Smooth muscle cell (in vitro differentiated cells): ENCODE measurements at regions not wholly inside any gene's neighbourhood (a gene's known extent, or its start where the extent isn't known, plus 50 kb on each side); places are given as distances from the start of the nearest gene placed in this dataset.
A peak's percentile ranks its signal among the peaks of the same experiment; 100 is the strongest.

Source experiments
- DNase-seq: peaks from one replicate; lab custom pipeline; 2025; ENCODE audit not compliant: unreplicated experiment; lab: John Stamatoyannopoulos, UW
- H2AFZ ChIP-seq: fragments of 200-600 bp; sonication (generic); 2 replicates; pipeline ENCODE4 v1.6.0; 2016; ENCODE audit warnings: antibody characterized with exemption, low read depth, mild to moderate bottlenecking
- H3F3A ChIP-seq: fragments of 200-600 bp; sonication (generic); 2 replicates; pipeline ENCODE4 v1.6.0; 2017; ENCODE audit warnings: antibody characterized with exemption, low read depth
- H3K27ac ChIP-seq: fragments of 200-600 bp; sonication (generic); 2 replicates; pipeline ENCODE4 v1.5.1; 2016; ENCODE audit warnings: low read depth, mild to moderate bottlenecking
- H3K27me3 ChIP-seq: fragments of 200-600 bp; sonication (generic); 2 replicates; pipeline ENCODE4 v1.6.1; 2016; ENCODE audit warnings: low read depth, mild to moderate bottlenecking
- H3K36me3 ChIP-seq: fragments of 200-600 bp; sonication (generic); 2 replicates; pipeline ENCODE4 v1.5.1; 2016; ENCODE audit warnings: low read depth
- H3K4me1 ChIP-seq: fragments of 200-600 bp; sonication (generic); 2 replicates; pipeline ENCODE4 v1.5.1; 2016; ENCODE audit warnings: low read depth
- H3K4me2 ChIP-seq: fragments of 200-600 bp; sonication (generic); 2 replicates; pipeline ENCODE4 v1.6.0; 2016; ENCODE audit warnings: mild to moderate bottlenecking
- H3K4me3 ChIP-seq: fragments of 200-600 bp; sonication (generic); 2 replicates; pipeline ENCODE4 v1.5.1; 2016; ENCODE audit warnings: mild to moderate bottlenecking
- H3K79me2 ChIP-seq: fragments of 200-600 bp; sonication (generic); 2 replicates; pipeline ENCODE4 v1.6.0; 2016; ENCODE audit warnings: low read depth, mild to moderate bottlenecking
- H3K9ac ChIP-seq: fragments of 200-600 bp; sonication (generic); 2 replicates; pipeline ENCODE4 v1.6.0; 2016; ENCODE audit warnings: low read depth
- H3K9me3 ChIP-seq: fragments of 200-600 bp; sonication (generic); replicated peaks from 2 replicates; pipeline ENCODE4 v1.5.1; 2016; ENCODE audit warnings: low read depth
- H4K20me1 ChIP-seq: fragments of 200-600 bp; sonication (generic); 2 replicates; pipeline ENCODE4 v1.6.0; 2016; ENCODE audit warnings: low read depth
- CTCF ChIP-seq: fragments of 200-600 bp; sonication (generic); IDR thresholded peaks from 2 replicates; pipeline ENCODE4 v1.5.1; 2017; ENCODE audit warnings: borderline replicate concordance, mild to moderate bottlenecking, antibody characterized with exemption; ENCODE audit not compliant: insufficient read depth, poor library complexity, severe bottlenecking
- WGBS: methylation state at CpG from one replicate; pipeline ENCODE4 v1.1.7; 2016; ENCODE audit warnings: low lambda C conversion rate; 5-methylcytosine and 5-hydroxymethylcytosine counted together

- TF ChIP-seq CTCF = no peak
- Histone ChIP-seq H3K4me2 (peak overlapping the region; percentile 7), H3K9ac (no peak overlapping the region)
These were observed 108.2 kb upstream of the SPATA31D4 start for GRCh38 chr9:81819859-81820546.

DNA sequence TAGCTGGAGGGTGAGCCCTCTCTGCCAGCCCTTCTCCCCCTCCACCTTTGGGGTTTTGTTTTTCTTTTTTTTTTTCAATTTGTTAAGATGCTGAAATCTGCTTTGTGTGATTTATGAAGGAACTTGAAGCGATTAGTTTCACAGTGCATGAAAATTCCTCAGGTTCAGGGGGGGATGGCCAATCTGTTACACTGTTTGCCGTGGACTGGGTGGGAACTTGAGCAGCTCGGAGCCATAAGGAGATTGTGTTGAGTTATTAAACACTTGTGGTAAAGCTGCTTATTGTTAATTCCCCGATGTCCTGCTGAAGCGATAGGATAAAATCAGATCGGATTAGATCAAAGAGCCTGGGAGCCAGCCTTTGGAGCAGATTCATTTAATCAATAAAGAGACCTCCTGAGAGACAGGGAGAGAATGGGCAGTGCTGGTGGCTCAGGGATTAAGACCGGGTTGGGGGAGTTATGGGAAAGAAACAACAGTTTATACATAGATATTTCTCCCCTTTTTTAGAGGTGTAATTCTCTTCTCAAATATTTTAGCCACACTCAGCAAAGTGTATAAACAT is 105.8 kb upstream of the SPATA31D4 start:
- Histone ChIP-seq H3K27ac (no peak overlapping the region), H3K36me3 (no peaks in the 10 kb centered on the region), H3K9me3 (no peaks in the 10 kb centered on the region), H4K20me1 (no peaks in the 10 kb centered on the region), H3F3A (no peaks in the 10 kb centered on the region), H3K79me2 (no peaks in the 10 kb centered on the region), H3K27me3 (no peaks in the 10 kb centered on the region), H3K4me3 (no peak overlapping the region), H3K4me2 (no peak overlapping the region), H2AFZ (no peak overlapping the region), H3K4me1 (peaks cover 44% of the 10 kb centered on the region), H3K9ac (no peak overlapping the region)
- TF ChIP-seq CTCF = no peak
- DNase-seq = no peak
- WGBS = 76% methylated on average over 7 of the region's 7 CpGs

More at GRCh38 chr9:81819859-81820546, 108.2 kb upstream of the SPATA31D4 start:
- H3K4me1 ChIP-seq = peaks cover 49% of the 10 kb centered on the region
- DNase-seq = no peak
- no peaks in the 10 kb centered on the region for H3F3A ChIP-seq
- no peaks in the 10 kb centered on the region for H3K9me3 ChIP-seq
- no peaks in the 10 kb centered on the region for H4K20me1 ChIP-seq
- no peak overlapping the region for H2AFZ ChIP-seq
- no peaks in the 10 kb centered on the region for H3K79me2 ChIP-seq
- no peak overlapping the region for H3K4me3 ChIP-seq
- no peak overlapping the region for H3K27ac ChIP-seq
- 26% methylated on average over 8 of the region's 8 CpGs for WGBS
- H3K36me3 ChIP-seq = no peaks in the 10 kb centered on the region
- H3K27me3 ChIP-seq = no peaks in the 10 kb centered on the region

- Histone ChIP-seq H3K4me2 (no peak overlapping the region), H2AFZ (no peak overlapping the region), H3K27ac (no peak overlapping the region), H4K20me1 (no peaks in the 10 kb centered on the region), H3K4me1 (peaks cover 44% of the 10 kb centered on the region), H3K27me3 (no peaks in the 10 kb centered on the region), H3K4me3 (no peak overlapping the region), H3K36me3 (no peaks in the 10 kb centered on the region), H3K9me3 (no peaks in the 10 kb centered on the region), H3K79me2 (no peaks in the 10 kb centered on the region), H3K9ac (no peak overlapping the region), H3F3A (no peaks in the 10 kb centered on the region)
- 94% methylated on average over 1 of the region's 1 CpG for WGBS
- TF ChIP-seq CTCF = no peak
- no peak for DNase-seq
These were observed 105.3 kb upstream of the SPATA31D4 start for GRCh38 chr9:81822967-81823366.
